ENCODE measurements at regions not wholly inside any gene's neighbourhood (a gene's known extent, or its start where the extent isn't known, plus 50 kb on each side); places are given as distances from the start of the nearest gene placed in this dataset.

DNA sequence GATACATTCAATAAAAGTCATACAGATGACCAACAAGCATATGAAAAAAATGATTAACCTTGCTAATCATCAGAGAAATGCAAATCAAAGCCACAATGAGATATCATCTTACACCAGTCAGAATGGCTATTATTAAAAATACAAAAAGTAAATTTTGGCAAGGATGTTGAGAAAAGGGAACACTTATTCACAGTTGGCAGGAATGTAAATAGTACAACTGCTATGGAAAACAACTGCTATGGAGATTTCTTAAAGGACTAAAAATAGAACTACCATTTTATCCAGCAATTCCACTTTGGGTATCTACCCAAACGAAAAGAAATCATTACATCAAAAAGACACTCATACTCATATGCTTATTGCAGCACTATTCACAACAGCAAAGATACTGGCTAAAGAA lies 1121.8 kb downstream of the TBL1XR1 start:
- H3K79me2 ChIP-seq (ENCODE audit: control insufficient read depth, insufficient read depth, low read length), result no peaks in the 10 kb centered on the region
- H3K4me3 ChIP-seq, result no peak overlapping the region
- WGBS (ENCODE audit: insufficient coverage, low coverage, missing lambda C conversion rate), result 6% methylated on average over 1 of the region's 1 CpG
- 0 out of 2 replicates have a peak, but pooled peaks cover 1% of the 10 kb centered on the region for H3K9me3 ChIP-seq (replicated peaks; ENCODE audit: control insufficient read depth, insufficient read depth, low read depth, low read length)
- ATAC-seq (no peak), DNase-seq (ENCODE audit: extremely low read depth in 1 of 4, low spot score in 3 of 4) (no peak), FAIRE-seq (no peak)
- H3K9ac ChIP-seq (ENCODE audit: insufficient read depth in 1 of 2, low read depth in 2 of 2, low read length in 2 of 2), result no peak overlapping the region
- no peak overlapping the region for H3K27ac ChIP-seq (ENCODE audit: extremely low read depth, low read depth, low read length)
- H2AFZ ChIP-seq (ENCODE audit: low read depth, low read length), result no peak overlapping the region
- H3K4me1 ChIP-seq (replicated peaks in 1 of 2; ENCODE audit: control insufficient read depth in 2 of 2, insufficient read depth in 2 of 2, low read length in 2 of 2), result no peaks in the 10 kb centered on the region
- no TSS peak for BruUV-seq (replicated peaks)
- H4K20me1 ChIP-seq (replicated peaks; ENCODE audit: control insufficient read depth, insufficient read depth, low read length), result no peaks in the 10 kb centered on the region
- no peaks in the 10 kb centered on the region for H3K27me3 ChIP-seq (ENCODE audit: control insufficient read depth in 2 of 2, insufficient read depth in 2 of 2, low read length in 2 of 2)
- no peak overlapping the region for H3K4me2 ChIP-seq (ENCODE audit: insufficient read depth, low read length)
- in situ Hi-C loops (cut with MboI), result no loop called here
- H3K9me1 ChIP-seq (ENCODE audit: control insufficient read depth, insufficient read depth, low read length), result no peaks in the 10 kb centered on the region
- CTCF ChIA-PET (ENCODE audit: low intra/inter-chr PET ratio), result no interaction called here
- no peaks in the 10 kb centered on the region for H3K36me3 ChIP-seq (ENCODE audit: control insufficient read depth, insufficient read depth, low read length)
- POLR2A ChIA-PET, result no interaction called here
- intact Hi-C loops (cut with micrococcal nuclease), result no loop called here
- TF ChIP-seq CAMTA2 (CRISPR knock-in tag; conservative IDR thresholded peaks at IDR 0.05), result no peak
- TF ChIP-seq, protein P1, sequence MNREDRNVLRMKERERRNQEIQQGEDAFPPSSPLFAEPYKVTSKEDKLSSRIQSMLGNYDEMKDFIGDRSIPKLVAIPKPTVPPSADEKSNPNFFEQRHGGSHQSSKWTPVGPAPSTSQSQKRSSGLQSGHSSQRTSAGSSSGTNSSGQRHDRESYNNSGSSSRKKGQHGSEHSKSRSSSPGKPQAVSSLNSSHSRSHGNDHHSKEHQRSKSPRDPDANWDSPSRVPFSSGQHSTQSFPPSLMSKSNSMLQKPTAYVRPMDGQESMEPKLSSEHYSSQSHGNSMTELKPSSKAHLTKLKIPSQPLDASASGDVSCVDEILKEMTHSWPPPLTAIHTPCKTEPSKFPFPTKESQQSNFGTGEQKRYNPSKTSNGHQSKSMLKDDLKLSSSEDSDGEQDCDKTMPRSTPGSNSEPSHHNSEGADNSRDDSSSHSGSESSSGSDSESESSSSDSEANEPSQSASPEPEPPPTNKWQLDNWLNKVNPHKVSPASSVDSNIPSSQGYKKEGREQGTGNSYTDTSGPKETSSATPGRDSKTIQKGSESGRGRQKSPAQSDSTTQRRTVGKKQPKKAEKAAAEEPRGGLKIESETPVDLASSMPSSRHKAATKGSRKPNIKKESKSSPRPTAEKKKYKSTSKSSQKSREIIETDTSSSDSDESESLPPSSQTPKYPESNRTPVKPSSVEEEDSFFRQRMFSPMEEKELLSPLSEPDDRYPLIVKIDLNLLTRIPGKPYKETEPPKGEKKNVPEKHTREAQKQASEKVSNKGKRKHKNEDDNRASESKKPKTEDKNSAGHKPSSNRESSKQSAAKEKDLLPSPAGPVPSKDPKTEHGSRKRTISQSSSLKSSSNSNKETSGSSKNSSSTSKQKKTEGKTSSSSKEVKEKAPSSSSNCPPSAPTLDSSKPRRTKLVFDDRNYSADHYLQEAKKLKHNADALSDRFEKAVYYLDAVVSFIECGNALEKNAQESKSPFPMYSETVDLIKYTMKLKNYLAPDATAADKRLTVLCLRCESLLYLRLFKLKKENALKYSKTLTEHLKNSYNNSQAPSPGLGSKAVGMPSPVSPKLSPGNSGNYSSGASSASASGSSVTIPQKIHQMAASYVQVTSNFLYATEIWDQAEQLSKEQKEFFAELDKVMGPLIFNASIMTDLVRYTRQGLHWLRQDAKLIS (CRISPR knock-in tag; IDR thresholded peaks at IDR 0.05), result no peak
- TF ChIP-seq, protein P2, sequence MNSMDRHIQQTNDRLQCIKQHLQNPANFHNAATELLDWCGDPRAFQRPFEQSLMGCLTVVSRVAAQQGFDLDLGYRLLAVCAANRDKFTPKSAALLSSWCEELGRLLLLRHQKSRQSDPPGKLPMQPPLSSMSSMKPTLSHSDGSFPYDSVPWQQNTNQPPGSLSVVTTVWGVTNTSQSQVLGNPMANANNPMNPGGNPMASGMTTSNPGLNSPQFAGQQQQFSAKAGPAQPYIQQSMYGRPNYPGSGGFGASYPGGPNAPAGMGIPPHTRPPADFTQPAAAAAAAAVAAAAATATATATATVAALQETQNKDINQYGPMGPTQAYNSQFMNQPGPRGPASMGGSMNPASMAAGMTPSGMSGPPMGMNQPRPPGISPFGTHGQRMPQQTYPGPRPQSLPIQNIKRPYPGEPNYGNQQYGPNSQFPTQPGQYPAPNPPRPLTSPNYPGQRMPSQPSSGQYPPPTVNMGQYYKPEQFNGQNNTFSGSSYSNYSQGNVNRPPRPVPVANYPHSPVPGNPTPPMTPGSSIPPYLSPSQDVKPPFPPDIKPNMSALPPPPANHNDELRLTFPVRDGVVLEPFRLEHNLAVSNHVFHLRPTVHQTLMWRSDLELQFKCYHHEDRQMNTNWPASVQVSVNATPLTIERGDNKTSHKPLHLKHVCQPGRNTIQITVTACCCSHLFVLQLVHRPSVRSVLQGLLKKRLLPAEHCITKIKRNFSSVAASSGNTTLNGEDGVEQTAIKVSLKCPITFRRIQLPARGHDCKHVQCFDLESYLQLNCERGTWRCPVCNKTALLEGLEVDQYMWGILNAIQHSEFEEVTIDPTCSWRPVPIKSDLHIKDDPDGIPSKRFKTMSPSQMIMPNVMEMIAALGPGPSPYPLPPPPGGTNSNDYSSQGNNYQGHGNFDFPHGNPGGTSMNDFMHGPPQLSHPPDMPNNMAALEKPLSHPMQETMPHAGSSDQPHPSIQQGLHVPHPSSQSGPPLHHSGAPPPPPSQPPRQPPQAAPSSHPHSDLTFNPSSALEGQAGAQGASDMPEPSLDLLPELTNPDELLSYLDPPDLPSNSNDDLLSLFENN (IDR thresholded peaks at IDR 0.05; ENCODE audit: low read depth in 2 of 2, low read length in 2 of 2), result no peak
- TF ChIP-seq, protein P3, sequence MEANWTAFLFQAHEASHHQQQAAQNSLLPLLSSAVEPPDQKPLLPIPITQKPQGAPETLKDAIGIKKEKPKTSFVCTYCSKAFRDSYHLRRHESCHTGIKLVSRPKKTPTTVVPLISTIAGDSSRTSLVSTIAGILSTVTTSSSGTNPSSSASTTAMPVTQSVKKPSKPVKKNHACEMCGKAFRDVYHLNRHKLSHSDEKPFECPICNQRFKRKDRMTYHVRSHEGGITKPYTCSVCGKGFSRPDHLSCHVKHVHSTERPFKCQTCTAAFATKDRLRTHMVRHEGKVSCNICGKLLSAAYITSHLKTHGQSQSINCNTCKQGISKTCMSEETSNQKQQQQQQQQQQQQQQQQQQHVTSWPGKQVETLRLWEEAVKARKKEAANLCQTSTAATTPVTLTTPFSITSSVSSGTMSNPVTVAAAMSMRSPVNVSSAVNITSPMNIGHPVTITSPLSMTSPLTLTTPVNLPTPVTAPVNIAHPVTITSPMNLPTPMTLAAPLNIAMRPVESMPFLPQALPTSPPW (CRISPR knock-in tag; IDR thresholded peaks at IDR 0.05), result no peak
- no peak for TF ChIP-seq MTA2 (IDR thresholded peaks at IDR 0.05; ENCODE audit: low read depth)
- no peak for TF ChIP-seq BRD9 (IDR thresholded peaks at IDR 0.05; ENCODE audit: low read depth, partially characterized antibody)
- no peak for TF ChIP-seq NBN (IDR thresholded peaks at IDR 0.05; ENCODE audit: low read depth)
- TF ChIP-seq HNRNPK (IDR thresholded peaks at IDR 0.05; ENCODE audit: low read depth, low read length, poor library complexity, severe bottlenecking), result no peak
- TF ChIP-seq, protein P4, sequence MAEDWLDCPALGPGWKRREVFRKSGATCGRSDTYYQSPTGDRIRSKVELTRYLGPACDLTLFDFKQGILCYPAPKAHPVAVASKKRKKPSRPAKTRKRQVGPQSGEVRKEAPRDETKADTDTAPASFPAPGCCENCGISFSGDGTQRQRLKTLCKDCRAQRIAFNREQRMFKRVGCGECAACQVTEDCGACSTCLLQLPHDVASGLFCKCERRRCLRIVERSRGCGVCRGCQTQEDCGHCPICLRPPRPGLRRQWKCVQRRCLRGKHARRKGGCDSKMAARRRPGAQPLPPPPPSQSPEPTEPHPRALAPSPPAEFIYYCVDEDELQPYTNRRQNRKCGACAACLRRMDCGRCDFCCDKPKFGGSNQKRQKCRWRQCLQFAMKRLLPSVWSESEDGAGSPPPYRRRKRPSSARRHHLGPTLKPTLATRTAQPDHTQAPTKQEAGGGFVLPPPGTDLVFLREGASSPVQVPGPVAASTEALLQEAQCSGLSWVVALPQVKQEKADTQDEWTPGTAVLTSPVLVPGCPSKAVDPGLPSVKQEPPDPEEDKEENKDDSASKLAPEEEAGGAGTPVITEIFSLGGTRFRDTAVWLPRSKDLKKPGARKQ (CRISPR knock-in tag; IDR thresholded peaks at IDR 0.05), result no peak
- TF ChIP-seq TAF7 (tag; IDR thresholded peaks at IDR 0.05), result no peak
- no peak for TF ChIP-seq ZNF589 (CRISPR knock-in tag; IDR thresholded peaks at IDR 0.05; ENCODE audit: low read depth)

Measured in K562 (cell line).